Islet precursor cell (in vitro differentiated cells): ENCODE measurements at regions not wholly inside any gene's neighbourhood (a gene's known extent, or its start where the extent isn't known, plus 50 kb on each side); places are given as distances from the start of the nearest gene placed in this dataset.
"Not testable (repeated sequence)": the region's sequence is repeated elsewhere in the genome, so short reads cannot be mapped to it uniquely, and the experiment has no call there.

ENCODE experiments used
- DNase-seq: peaks from one replicate; pipeline ENCODE4 v3.0.0-alpha.2; 2018

DNA sequence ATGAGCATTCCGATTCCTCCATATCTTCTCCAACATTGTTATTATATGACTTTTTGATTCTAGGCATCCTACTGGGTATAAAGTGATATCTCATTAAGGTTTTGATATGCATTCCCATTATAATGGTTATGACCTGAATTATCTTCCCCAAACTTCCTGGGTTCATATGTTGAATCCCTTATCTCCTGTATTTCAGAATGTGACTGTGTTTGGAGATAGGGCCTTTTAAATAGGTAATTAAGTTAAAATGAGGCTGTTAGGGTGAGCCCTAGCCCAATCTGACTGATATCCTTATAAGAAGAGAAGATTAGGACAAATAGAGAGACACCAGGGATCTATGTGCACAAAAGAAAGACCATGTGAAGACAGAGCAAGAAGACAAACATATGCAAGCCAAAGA, 96.9 kb upstream of the PMCH start:
- no peak for DNase-seq

- peak; percentile 69 for DNase-seq
Observed at GRCh38 chr12:102291498-102292440, 94.1 kb upstream of the PMCH start.

DNA sequence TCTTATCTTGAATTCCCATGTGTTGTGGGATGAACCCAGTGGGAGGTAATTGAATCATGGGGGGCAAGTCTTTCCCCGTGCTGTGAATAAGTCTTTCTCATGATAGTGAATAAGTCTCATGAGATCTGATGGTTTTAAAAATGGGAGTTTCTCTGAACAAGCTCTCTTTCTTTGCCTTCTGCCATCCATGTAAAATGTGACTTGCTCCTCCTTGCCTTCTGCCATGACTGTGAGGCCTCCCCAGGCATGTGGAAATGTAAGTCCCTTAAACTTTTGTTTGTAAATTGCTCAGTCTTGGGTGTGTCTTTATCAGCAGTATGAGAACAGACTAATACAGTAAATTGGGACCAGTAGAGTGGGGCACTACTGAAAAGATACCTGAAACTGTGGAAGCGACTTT, 92.1 kb upstream of the PMCH start:
- DNase-seq, result not testable (repeated sequence)

- DNase-seq, result no peak
Observed at GRCh38 chr12:102281231-102281630, 83.6 kb upstream of the PMCH start.

DNA sequence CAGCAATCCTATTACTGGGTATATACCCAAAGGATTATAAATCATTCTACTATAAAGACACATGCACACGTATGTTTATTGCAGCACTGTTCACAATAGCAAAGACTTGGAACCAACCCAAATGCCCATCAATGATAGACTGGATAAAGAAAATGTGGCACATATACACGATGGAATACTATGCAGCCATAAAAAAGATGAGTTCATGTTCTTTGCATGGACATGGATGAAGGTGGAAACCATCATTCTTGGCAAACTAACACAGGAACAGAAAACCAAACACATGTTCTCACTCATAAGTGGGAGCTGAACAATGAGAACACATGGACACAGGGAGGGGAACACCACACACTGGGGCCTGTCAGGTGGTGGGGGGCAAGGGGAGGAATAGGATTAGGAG, 58.1 kb upstream of the PMCH start:
- not testable (repeated sequence) for DNase-seq

DNA sequence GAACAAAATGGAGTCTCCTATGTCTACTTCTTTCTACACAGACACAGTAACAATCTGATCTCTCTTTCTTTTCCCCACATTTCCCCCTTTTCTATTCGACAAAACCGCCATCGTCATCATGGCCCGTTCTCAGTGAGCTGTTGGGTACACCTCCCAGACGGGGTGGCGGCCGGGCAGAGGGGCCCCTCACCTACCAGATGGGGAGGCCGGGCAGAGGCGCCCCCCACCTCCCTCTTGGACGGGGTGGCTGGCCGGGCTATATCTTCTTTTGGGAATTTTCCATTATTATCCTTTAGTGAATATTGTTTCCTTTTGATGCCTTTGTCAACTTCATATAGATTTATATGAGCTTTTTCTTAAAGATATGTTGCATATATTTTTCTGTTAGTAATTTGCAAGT, 53.4 kb upstream of the PMCH start:
- not testable (repeated sequence) for DNase-seq

DNA sequence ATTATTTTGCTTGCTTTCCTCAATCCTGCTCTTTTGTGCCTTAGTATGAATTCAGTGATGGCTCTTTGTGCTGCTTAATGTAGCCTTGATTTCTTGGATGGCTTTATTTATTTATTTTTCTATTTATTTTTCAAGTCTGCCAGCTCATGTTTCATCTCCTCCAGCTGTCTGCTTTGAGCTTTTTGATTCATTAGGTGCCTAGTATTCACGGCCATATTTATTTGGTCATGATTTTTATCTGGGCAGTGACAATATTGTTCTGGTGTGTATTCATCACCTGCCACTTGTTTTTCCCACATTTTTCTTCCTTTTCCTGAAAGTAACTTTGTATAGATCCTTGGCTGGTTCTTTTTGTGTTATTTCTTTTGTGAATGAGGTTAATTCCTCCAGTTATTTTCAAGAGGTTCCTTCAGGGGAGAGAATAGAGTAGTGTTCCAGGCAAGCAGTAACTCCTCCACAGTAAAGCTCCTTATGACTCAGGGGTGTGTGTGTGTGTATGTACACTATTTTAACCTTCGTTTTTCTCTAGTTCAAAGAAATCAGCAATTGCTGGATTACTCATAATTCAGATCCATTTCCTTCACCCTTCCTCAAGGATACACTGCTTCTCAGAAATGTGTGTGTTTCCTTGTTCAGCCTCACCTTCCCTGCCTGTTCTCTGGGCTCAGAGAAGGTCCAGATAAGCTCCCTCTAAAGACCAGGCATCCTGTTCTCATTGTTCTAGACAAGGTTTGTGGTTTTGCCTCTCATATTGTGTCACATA, 51.6 kb upstream of the PMCH start:
- DNase-seq, result no peak
